ENCODE measurements at regions not wholly inside any gene's neighbourhood (a gene's known extent, or its start where the extent isn't known, plus 50 kb on each side); places are given as distances from the start of the nearest gene placed in this dataset.

DNA sequence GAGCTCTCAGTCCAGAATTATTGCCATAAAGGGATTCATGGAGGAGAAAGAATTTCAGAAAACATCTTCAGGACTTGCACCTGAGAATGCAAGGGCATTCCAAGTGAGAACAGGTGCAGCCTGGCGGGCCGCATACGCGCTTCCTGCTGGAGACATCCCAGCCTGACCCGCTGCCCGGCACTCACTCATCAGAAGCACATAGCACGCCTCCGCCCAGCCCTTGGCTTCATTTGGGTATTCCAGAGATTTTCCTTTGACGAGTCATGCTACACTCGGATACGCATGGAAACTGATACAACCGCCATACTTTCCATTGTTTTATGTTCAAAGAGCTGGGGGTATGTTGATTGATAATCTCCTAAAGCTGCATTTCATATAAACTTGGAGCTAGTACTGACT lies 228.0 kb upstream of the ID2 start:
- Mint-ChIP-seq H3K4me3 (no peak overlapping the region), H3K36me3 (ENCODE audit: low read depth) (no peaks in the 10 kb centered on the region), H3K27me3 (ENCODE audit: insufficient read depth) (peaks cover 12% of the 10 kb centered on the region), H3K9me3 (no peaks in the 10 kb centered on the region), H3K4me1 (ENCODE audit: low read depth) (no peaks in the 10 kb centered on the region), H3K27ac (no peak overlapping the region)
- DNase-seq = no peak
- TF ChIP-seq, protein P1, sequence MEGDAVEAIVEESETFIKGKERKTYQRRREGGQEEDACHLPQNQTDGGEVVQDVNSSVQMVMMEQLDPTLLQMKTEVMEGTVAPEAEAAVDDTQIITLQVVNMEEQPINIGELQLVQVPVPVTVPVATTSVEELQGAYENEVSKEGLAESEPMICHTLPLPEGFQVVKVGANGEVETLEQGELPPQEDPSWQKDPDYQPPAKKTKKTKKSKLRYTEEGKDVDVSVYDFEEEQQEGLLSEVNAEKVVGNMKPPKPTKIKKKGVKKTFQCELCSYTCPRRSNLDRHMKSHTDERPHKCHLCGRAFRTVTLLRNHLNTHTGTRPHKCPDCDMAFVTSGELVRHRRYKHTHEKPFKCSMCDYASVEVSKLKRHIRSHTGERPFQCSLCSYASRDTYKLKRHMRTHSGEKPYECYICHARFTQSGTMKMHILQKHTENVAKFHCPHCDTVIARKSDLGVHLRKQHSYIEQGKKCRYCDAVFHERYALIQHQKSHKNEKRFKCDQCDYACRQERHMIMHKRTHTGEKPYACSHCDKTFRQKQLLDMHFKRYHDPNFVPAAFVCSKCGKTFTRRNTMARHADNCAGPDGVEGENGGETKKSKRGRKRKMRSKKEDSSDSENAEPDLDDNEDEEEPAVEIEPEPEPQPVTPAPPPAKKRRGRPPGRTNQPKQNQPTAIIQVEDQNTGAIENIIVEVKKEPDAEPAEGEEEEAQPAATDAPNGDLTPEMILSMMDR (IDR thresholded peaks at IDR 0.05) = no peak

DNA sequence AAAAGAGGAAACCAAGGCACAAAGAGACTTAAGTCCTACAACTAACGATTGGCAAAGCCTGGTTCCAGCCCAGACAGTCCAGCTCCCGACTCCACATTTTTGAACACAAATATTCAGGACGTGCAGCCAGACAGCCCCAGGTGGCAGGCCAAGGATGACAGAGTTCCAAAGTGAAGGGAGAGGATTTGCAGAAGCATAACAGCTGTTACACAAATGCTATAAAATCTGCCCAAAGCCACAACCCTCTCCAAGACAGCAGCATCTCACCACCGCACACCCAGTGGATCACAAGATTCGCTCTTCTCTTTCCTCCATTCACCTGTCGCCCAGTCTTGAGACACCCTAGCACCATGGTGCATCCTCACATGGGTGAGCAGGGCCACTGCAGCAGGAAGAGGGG lies 227.1 kb upstream of the ID2 start:
- H3K4me1 Mint-ChIP-seq (ENCODE audit: low read depth) = no peaks in the 10 kb centered on the region
- H3K27me3 Mint-ChIP-seq (ENCODE audit: insufficient read depth) = peaks cover 12% of the 10 kb centered on the region
- TF ChIP-seq, protein P1 (IDR thresholded peaks at IDR 0.05) = no peak
- no peak for DNase-seq
- H3K36me3 Mint-ChIP-seq (ENCODE audit: low read depth) = no peaks in the 10 kb centered on the region
- no peak overlapping the region for H3K4me3 Mint-ChIP-seq
- no peak overlapping the region for H3K27ac Mint-ChIP-seq
- no peaks in the 10 kb centered on the region for H3K9me3 Mint-ChIP-seq

DNA sequence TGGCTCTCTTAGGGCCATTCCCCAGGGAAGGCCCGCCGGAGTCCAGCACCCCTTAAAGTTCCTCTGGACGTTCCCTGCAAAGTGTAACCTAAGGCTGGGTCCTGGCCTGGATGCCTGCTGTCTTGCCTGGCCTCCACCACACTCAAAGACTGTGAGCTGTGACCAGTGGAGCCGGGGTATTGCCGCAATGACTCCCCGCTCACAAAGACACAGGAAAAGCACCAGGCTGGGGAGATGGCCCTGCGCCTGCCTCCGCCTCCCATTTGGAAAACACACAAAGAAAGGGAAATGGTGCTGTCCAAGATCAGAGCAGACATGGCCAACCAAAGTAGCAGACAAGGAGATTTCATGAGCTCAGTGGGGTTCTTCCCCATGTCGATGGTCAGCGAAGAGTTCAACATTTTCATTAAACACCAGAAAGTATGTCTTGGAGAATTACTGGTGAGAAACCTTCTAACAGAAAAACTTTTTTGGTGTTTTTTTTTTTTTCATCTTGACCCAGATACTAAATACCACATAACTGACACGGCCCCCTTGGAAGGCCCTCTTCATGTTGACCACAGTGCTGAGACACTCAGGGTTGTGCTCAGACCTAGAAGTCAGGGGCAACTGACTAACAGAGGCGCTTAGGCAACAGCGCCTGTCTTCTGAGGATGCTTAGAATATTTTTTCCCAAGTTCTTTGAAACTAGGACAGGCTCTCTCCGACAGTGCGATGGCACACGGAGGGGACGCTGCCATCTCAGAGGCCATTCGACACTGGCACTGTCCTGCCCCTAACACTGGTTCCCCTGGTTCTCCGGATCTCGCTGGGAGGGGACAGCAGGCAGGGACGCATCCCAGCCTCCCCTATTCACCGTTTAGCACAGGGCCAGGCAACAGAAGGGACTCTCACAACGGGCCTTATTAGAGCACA lies 226.4 kb upstream of the ID2 start:
- TF ChIP-seq, protein P1 (IDR thresholded peaks at IDR 0.05) = no peak
- H3K9me3 Mint-ChIP-seq = no peaks in the 10 kb centered on the region
- peaks cover 12% of the 10 kb centered on the region for H3K27me3 Mint-ChIP-seq (ENCODE audit: insufficient read depth)
- no peak overlapping the region for H3K4me3 Mint-ChIP-seq
- H3K36me3 Mint-ChIP-seq (ENCODE audit: low read depth) = no peaks in the 10 kb centered on the region
- no peak overlapping the region for H3K27ac Mint-ChIP-seq
- DNase-seq = no peak
- no peaks in the 10 kb centered on the region for H3K4me1 Mint-ChIP-seq (ENCODE audit: low read depth)

DNA sequence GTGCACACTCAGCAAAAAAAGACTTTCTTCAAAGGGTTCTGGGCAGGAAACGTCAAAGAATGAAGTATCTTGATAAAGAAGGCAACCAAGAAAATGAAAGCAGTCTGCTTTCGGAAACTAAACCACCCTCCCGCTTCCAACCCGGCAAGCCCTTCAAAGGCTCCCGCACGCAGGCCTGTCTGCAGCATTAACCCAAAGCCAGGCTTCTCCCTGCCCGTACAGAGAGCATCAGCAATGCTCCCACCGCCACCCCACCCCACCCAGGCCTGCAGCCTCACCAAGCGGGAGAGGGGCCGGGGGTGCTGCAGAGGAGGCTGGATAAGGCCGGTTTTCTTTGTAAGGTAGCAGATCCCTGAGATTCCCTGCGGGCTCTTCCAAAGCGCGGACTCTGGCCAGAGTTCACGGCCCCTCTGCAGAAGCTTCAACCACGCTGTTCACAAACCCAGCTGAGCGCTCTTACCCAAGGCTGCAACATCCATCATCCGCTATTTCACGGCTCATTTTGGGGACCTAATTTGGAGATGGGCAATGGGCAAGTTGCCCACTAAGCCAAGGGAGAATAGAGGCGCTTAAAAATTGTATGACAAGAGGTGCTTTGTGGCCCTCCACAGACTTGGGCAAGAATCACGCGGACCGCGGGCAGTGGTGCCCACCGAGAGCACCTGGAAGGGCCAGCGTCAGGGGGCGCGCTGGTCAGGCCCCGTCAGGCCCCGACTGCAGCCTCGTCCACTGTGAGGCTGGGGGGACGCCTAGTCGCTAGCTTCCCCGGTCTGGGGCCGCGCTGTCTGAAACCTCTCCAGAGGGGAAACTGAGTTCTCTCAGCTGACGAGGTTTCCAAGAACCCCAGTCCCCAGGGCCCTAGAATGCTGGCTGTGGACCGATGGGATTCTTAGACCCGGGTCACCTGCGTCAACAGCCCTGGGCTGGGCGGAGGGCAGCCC lies 225.4 kb upstream of the ID2 start:
- H3K36me3 Mint-ChIP-seq (ENCODE audit: low read depth) = no peaks in the 10 kb centered on the region
- no peaks in the 10 kb centered on the region for H3K4me1 Mint-ChIP-seq (ENCODE audit: low read depth)
- TF ChIP-seq, protein P1 (IDR thresholded peaks at IDR 0.05) = no peak
- no peaks in the 10 kb centered on the region for H3K9me3 Mint-ChIP-seq
- no peak for DNase-seq
- peaks cover 14% of the 10 kb centered on the region for H3K27me3 Mint-ChIP-seq (ENCODE audit: insufficient read depth)
- no peak overlapping the region for H3K4me3 Mint-ChIP-seq
- no peak overlapping the region for H3K27ac Mint-ChIP-seq

DNA sequence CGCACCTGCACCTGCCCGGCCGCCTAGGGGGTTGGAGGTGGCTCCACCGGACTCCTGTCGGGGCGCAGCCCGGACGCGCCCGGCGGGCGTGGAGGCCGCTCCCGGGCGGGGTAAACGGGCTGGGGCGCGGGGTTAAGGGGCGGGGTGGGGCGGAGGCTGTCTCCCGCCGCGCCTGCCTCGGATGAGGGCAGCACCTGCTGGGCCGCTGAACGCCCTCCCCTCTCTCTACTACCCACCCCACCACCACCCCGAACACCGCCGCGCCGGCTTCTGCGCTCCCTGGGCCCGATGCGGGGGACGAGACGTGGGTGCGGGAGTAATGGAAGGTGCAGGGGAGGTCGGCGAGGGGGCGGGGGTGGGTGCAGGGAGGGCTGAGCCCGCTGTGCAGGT lies 224.8 kb upstream of the ID2 start:
- H3K36me3 Mint-ChIP-seq (ENCODE audit: low read depth) = no peaks in the 10 kb centered on the region
- TF ChIP-seq, protein P1 (IDR thresholded peaks at IDR 0.05) = no peak
- no peaks in the 10 kb centered on the region for H3K4me1 Mint-ChIP-seq (ENCODE audit: low read depth)
- no peaks in the 10 kb centered on the region for H3K9me3 Mint-ChIP-seq
- no peak overlapping the region for H3K4me3 Mint-ChIP-seq
- DNase-seq = no peak
- peaks cover 14% of the 10 kb centered on the region for H3K27me3 Mint-ChIP-seq (ENCODE audit: insufficient read depth)
- no peak overlapping the region for H3K27ac Mint-ChIP-seq

All from HFFc6 (cell line).